ENCODE measurements at regions not wholly inside any gene's neighbourhood (a gene's known extent, or its start where the extent isn't known, plus 50 kb on each side); places are given as distances from the start of the nearest gene placed in this dataset.

DNA sequence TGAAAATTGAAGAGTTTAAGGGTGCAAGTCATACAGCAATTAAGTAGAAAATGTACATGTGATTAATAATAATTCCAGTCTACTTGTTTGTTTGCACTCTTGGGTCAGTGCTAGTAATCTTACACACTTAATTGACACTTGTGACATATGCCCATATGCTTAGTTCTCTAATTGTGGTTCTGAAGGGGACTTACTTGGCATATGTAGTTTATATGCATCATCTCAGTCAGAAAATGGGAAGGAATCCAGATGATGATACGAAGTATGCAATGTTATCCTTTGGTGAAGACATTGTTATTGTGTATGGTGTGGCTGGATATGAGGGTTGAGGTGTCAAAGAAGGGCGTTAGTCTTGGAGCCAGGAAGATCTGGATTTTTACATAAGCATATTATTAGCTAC lies 193.5 kb upstream of the HDAC9 start:
- no peak for DNase-seq (ENCODE audit: low spot score in 2 of 2, unreplicated experiment in 2 of 2)
- Mint-ChIP-seq H3K9me3 (peaks cover 3% of the 10 kb centered on the region), H3K4me1 (no peaks in the 10 kb centered on the region), H3K36me3 (no peaks in the 10 kb centered on the region), H3K4me3 (no peak overlapping the region), H3K27ac (no peak overlapping the region), H3K27me3 (ENCODE audit: low read depth) (no peaks in the 10 kb centered on the region)
- TF ChIP-seq, protein P1, sequence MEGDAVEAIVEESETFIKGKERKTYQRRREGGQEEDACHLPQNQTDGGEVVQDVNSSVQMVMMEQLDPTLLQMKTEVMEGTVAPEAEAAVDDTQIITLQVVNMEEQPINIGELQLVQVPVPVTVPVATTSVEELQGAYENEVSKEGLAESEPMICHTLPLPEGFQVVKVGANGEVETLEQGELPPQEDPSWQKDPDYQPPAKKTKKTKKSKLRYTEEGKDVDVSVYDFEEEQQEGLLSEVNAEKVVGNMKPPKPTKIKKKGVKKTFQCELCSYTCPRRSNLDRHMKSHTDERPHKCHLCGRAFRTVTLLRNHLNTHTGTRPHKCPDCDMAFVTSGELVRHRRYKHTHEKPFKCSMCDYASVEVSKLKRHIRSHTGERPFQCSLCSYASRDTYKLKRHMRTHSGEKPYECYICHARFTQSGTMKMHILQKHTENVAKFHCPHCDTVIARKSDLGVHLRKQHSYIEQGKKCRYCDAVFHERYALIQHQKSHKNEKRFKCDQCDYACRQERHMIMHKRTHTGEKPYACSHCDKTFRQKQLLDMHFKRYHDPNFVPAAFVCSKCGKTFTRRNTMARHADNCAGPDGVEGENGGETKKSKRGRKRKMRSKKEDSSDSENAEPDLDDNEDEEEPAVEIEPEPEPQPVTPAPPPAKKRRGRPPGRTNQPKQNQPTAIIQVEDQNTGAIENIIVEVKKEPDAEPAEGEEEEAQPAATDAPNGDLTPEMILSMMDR (IDR thresholded peaks at IDR 0.05; ENCODE audit: unreplicated experiment), result no peak

DNA sequence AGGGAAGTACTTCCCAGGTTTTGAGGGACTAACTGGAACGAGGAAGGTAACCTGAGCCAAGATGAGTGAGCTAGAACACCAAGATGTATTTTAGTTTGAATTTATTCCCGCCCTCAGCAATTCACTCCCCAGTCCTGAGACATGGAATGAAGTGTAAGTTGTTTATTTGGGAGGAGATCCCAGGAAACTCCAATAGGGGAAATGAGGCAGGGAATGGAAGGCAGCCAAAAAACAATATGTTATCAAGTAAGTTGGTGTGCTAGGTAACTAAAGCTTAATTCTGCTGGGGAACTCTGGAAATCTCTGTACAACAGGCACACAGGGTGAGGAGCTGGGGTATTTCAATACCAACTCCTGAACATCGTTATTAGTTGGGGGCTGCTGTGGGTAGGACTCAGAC lies 189.7 kb upstream of the HDAC9 start:
- TF ChIP-seq, protein P1 (IDR thresholded peaks at IDR 0.05; ENCODE audit: unreplicated experiment), result no peak
- Mint-ChIP-seq H3K27ac (no peak overlapping the region), H3K27me3 (ENCODE audit: low read depth) (no peaks in the 10 kb centered on the region), H3K9me3 (peaks cover 3% of the 10 kb centered on the region), H3K36me3 (no peaks in the 10 kb centered on the region), H3K4me1 (no peaks in the 10 kb centered on the region), H3K4me3 (no peak overlapping the region)
- DNase-seq (ENCODE audit: low spot score in 2 of 2, unreplicated experiment in 2 of 2), result no peak

- Mint-ChIP-seq H3K36me3 (no peaks in the 10 kb centered on the region), H3K4me3 (no peak overlapping the region), H3K27ac (no peak overlapping the region), H3K4me1 (no peaks in the 10 kb centered on the region), H3K9me3 (peaks cover 3% of the 10 kb centered on the region), H3K27me3 (ENCODE audit: low read depth) (no peaks in the 10 kb centered on the region)
- DNase-seq (ENCODE audit: low spot score in 2 of 2, unreplicated experiment in 2 of 2), result no peak
- TF ChIP-seq, protein P1 (IDR thresholded peaks at IDR 0.05; ENCODE audit: unreplicated experiment), result no peak
Measured at GRCh38 chr7:18306696-18307095, 188.9 kb upstream of the HDAC9 start.

DNA sequence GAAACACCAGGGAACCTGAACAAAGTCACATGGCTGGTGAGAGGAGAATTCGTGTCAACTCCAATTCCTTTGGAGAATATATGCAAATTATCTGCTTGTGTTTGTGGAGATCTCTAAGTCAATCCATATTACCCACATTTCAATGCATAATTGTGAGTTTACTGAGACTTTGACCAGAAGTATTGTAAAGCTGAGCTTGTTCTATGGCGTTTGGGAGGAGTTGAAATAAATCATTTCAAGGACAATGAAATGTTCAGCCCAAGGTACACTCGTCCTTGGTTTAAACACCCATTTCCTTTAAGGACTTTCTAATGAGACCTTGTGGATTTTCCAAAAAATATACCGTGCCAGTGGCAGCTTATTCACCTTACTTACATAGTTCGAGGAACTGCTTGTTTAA lies 186.6 kb upstream of the HDAC9 start:
- Mint-ChIP-seq H3K36me3 (no peaks in the 10 kb centered on the region), H3K4me3 (no peak overlapping the region), H3K9me3 (no peaks in the 10 kb centered on the region), H3K27ac (no peak overlapping the region), H3K27me3 (ENCODE audit: low read depth) (no peaks in the 10 kb centered on the region), H3K4me1 (no peaks in the 10 kb centered on the region)
- no peak for DNase-seq (ENCODE audit: low spot score in 2 of 2, unreplicated experiment in 2 of 2)
- TF ChIP-seq, protein P1 (IDR thresholded peaks at IDR 0.05; ENCODE audit: unreplicated experiment), result no peak

DNA sequence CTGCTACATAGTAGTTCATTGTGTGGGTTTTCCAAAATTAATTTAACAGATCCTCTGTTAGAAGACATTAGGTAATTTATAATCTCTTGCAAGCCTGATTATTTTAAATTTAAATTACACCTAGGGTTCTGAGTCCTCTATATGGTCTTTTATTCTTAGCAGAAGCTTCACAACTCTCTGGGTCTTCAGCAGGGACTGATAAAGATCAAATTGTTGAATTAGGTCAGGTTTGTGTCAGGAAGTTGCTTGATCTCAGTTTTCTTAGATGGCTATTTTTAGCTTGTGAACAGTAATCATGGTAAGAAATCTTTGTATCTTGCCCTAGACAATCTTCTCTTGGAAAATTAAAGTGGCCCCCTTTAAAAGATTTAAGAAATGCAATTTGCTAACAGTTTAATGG lies 183.1 kb upstream of the HDAC9 start:
- Mint-ChIP-seq H3K4me1 (peaks cover 6% of the 10 kb centered on the region), H3K27ac (no peak overlapping the region), H3K27me3 (ENCODE audit: low read depth) (no peaks in the 10 kb centered on the region), H3K36me3 (no peaks in the 10 kb centered on the region), H3K4me3 (no peak overlapping the region), H3K9me3 (no peaks in the 10 kb centered on the region)
- no peak for DNase-seq (ENCODE audit: low spot score in 2 of 2, unreplicated experiment in 2 of 2)
- TF ChIP-seq, protein P1 (IDR thresholded peaks at IDR 0.05; ENCODE audit: unreplicated experiment), result no peak

DNA sequence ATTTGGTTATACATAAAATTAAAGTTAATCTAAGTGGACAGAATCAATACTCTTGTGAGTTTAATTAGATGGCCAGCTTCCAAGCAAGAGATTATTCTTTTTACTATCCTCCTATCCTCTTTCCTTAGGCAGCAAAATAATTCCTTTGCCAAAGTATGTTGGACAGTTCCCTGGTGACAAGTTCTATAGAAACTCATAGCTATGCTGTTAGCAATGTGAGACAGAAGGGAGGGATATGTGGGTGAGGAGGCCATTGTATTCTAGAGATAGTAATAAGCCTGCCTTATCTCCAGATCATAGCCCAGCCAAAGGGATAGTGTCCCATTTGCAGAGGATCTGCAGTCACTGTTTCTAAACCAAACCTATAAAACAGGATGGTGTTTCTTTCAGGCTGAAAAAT lies 181.6 kb upstream of the HDAC9 start:
- Mint-ChIP-seq H3K27me3 (ENCODE audit: low read depth) (no peaks in the 10 kb centered on the region), H3K36me3 (no peaks in the 10 kb centered on the region), H3K4me3 (no peak overlapping the region), H3K9me3 (no peaks in the 10 kb centered on the region), H3K4me1 (peaks cover 10% of the 10 kb centered on the region), H3K27ac (no peak overlapping the region)
- TF ChIP-seq, protein P1 (IDR thresholded peaks at IDR 0.05; ENCODE audit: unreplicated experiment), result no peak
- no peak for DNase-seq (ENCODE audit: low spot score in 2 of 2, unreplicated experiment in 2 of 2)
